ENCODE measurements at regions not wholly inside any gene's neighbourhood (a gene's known extent, or its start where the extent isn't known, plus 50 kb on each side); places are given as distances from the start of the nearest gene placed in this dataset.
"Not testable (repeated sequence)": the region's sequence is repeated elsewhere in the genome, so short reads cannot be mapped to it uniquely, and the experiment has no call there.

DNA sequence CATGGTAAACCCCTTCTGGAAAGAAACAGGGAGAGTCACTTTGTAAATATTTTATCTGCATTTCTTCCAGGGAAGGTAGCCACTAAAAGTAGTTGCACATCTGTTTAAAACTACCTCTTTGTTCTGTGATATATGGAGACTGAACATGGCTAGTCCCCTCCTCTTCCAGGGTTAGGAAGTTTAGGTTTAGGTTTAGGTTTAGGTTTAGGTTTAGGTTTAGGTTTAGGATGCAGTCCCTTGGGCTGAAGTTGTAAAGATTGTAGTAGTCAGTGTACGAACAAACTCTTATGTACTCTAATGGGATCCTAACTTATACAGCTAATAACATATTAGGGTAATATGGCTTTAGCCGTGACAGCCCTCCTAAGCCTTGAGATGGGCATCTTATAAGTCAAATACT lies 880.2 kb upstream of the TMEFF2 start:
- H3K4me1 ChIP-seq = no peaks in the 10 kb centered on the region
- peaks cover 8 to 15% (median 12%) of the 10 kb centered on the region in 11 experiments; a peak in 21 of 22 replicates for H3K9me3 ChIP-seq (replicated peaks in 1 of 11)
- H3K36me3 ChIP-seq = no peaks in the 10 kb centered on the region
- H3K27me3 ChIP-seq = no peaks in the 10 kb centered on the region
- no peak for TF ChIP-seq Cebpa-rat (IDR thresholded peaks at IDR 0.05)
- H3K4me2 ChIP-seq = no peak overlapping the region
- no peak overlapping the region for H3K4me3 ChIP-seq
- no peak overlapping the region for H3K27ac ChIP-seq
- H3K9ac ChIP-seq = no peak overlapping the region
- no peaks in the 10 kb centered on the region for H4K20me1 ChIP-seq

DNA sequence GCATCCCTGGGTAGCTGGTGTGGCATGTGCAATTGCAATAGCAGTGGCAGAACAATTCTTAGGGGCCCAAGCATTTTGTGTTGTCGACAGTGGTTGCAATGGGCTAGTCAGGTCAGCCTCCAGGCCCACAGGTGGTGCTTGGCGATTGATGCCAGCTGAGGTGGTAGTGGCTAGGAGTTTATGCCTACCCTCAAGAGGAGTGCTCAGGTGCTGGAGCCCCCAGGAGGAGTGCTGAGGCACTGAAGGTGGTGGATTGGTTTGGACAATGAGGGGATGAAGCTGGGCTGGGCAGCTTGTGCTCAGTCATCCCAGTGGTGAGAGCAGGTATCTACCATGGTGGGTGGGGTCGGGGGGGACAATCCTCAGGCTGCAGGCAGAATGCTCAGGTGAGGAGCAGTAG lies 877.9 kb upstream of the TMEFF2 start:
- TF ChIP-seq Cebpa-rat (IDR thresholded peaks at IDR 0.05) = no peak
- Histone ChIP-seq H3K27ac (no peak overlapping the region), H4K20me1 (no peaks in the 10 kb centered on the region), H3K9ac (no peak overlapping the region), H3K27me3 (no peaks in the 10 kb centered on the region), H3K4me3 (no peak overlapping the region), H3K4me1 (no peaks in the 10 kb centered on the region), H3K9me3 (replicated peaks in 1 of 11) (peaks cover 8 to 15% (median 12%) of the 10 kb centered on the region in 11 experiments; a peak in 21 of 22 replicates), H3K36me3 (no peaks in the 10 kb centered on the region), H3K4me2 (no peak overlapping the region)

DNA sequence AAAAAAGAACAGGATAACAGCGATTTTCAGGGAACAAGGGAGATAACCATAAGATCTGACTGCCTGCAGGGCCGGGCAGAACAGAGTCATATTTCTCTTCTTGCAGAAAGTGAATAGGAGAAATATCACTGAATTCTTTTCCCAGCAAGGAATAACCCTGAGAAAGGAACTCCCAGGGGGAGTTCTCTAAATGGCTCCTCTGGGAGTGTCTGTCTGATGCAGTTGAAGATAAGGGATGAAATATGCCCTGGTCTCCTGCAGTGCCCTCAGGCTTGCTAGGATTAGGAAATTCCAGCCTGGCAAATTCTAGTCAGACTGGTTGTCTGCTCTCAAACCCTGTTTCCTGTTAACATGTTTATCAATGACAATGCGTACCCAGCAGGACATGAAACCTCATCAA lies 830.8 kb upstream of the TMEFF2 start:
- H3K27me3 ChIP-seq; H3K4me2 ChIP-seq; H4K20me1 ChIP-seq; H3K27ac ChIP-seq; H3K4me1 ChIP-seq; H3K9me3 ChIP-seq (replicated peaks in 1 of 11); H3K36me3 ChIP-seq; H3K9ac ChIP-seq; H3K4me3 ChIP-seq: not testable (repeated sequence)

DNA sequence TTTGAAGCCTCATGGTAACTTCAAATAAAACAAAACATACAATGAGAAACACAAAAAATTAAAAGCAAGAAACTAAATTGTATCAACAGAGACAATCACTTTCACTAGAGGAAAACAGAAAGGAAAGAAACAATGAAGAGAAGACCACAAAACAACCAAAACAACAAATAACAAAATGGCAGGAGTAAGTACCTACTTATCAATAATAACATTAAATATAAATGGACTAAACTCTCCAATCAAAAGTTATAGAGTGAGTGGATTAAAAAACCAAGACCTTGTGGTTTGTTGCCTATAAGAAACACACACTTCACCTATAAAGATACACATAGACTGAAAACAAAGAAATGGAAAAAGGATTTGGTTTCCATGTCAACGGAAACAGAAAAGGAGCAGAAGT lies 830.1 kb upstream of the TMEFF2 start:
- no peak for TF ChIP-seq Cebpa-rat (IDR thresholded peaks at IDR 0.05)
- no peaks in the 10 kb centered on the region for H4K20me1 ChIP-seq
- H3K4me2 ChIP-seq = no peak overlapping the region
- H3K9ac ChIP-seq = no peak overlapping the region
- H3K4me1 ChIP-seq = no peaks in the 10 kb centered on the region
- H3K4me3 ChIP-seq = no peak overlapping the region
- no peak overlapping the region for H3K27ac ChIP-seq
- no peaks in the 10 kb centered on the region for H3K36me3 ChIP-seq
- H3K27me3 ChIP-seq = no peaks in the 10 kb centered on the region
- H3K9me3 ChIP-seq (replicated peaks in 1 of 11) = peaks cover 0 to 4% (median 0%) of the 10 kb centered on the region in 11 experiments; a peak in 3 of 22 replicates

DNA sequence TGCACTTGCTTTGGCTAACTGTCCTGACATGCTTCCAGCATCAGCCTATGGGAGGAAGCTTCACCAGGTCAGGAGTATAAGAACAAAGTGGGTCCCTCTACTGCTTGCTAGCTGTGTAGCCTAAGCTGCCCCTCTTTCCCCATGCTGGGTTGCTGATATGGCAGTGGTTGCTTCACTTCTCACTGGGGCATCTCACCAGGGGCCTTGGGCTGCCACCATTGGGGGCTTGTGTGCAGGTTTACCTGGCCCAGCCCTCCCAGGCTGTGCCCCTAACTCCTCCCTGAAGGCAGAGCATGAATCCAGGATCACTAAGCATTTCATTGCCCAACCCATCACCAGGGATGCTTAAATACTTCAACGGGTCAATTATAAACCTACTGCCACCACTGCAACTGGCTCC lies 817.1 kb upstream of the TMEFF2 start:
- no peak overlapping the region for H3K27ac ChIP-seq
- H3K4me3 ChIP-seq = no peak overlapping the region
- H3K9me3 ChIP-seq (replicated peaks in 1 of 11) = no peaks in the 10 kb centered on the region
- no peaks in the 10 kb centered on the region for H3K4me1 ChIP-seq
- H3K4me2 ChIP-seq = no peak overlapping the region
- no peak overlapping the region for H3K9ac ChIP-seq
- no peak for TF ChIP-seq Cebpa-rat (IDR thresholded peaks at IDR 0.05)
- H3K27me3 ChIP-seq = no peaks in the 10 kb centered on the region
- no peaks in the 10 kb centered on the region for H4K20me1 ChIP-seq
- no peaks in the 10 kb centered on the region for H3K36me3 ChIP-seq

DNA sequence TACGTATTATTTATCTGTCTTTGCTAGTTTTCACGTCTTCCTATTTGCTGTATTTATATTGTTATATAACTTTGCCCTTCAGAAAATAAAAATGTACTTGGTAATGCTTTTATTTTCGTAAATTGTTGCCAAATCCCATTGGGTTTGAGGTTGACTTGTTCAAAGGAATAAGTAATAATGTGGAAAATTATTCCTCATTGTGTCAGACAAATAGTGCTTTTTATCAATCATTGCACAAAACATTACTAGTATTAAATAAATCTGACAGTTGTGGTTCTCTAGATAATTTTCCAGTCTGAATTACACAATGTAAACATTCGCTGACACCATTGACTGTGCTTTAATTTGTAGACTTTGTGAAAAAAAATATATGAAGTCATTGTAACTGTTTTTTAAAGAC lies 798.3 kb upstream of the TMEFF2 start:
- no peak for TF ChIP-seq Cebpa-rat (IDR thresholded peaks at IDR 0.05)
- no peaks in the 10 kb centered on the region for H4K20me1 ChIP-seq
- H3K27me3 ChIP-seq = no peaks in the 10 kb centered on the region
- no peaks in the 10 kb centered on the region for H3K4me1 ChIP-seq
- H3K9me3 ChIP-seq (replicated peaks in 1 of 11) = no peaks in the 10 kb centered on the region
- no peak overlapping the region for H3K9ac ChIP-seq
- no peak overlapping the region for H3K27ac ChIP-seq
- no peak overlapping the region for H3K4me3 ChIP-seq
- H3K4me2 ChIP-seq = no peak overlapping the region
- H3K36me3 ChIP-seq = no peaks in the 10 kb centered on the region

DNA sequence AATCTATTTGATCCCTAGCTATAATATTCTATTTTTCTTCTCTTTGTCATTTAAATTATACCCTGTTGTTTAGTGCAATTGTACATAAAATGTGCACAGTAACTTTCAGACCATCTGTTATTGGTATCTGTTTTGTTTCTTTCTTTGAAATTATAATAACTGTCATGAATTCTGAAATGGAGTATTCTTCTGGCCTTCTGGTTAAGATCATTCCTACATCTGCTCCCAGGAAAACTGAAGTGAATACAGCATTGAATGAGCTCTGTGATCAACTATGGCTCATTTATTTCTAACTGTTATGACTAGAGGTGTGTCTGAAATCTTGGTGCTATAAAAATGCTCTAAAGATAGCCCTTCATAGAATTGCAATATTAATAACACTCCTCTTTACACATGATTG lies 788.4 kb upstream of the TMEFF2 start:
- no peak for TF ChIP-seq Cebpa-rat (IDR thresholded peaks at IDR 0.05)
- Histone ChIP-seq H3K4me1 (no peaks in the 10 kb centered on the region), H3K4me3 (no peak overlapping the region), H3K9me3 (replicated peaks in 1 of 11) (no peaks in the 10 kb centered on the region), H3K36me3 (no peaks in the 10 kb centered on the region), H3K27ac (no peak overlapping the region), H3K9ac (no peak overlapping the region), H3K4me2 (no peak overlapping the region), H3K27me3 (no peaks in the 10 kb centered on the region), H4K20me1 (no peaks in the 10 kb centered on the region)

DNA sequence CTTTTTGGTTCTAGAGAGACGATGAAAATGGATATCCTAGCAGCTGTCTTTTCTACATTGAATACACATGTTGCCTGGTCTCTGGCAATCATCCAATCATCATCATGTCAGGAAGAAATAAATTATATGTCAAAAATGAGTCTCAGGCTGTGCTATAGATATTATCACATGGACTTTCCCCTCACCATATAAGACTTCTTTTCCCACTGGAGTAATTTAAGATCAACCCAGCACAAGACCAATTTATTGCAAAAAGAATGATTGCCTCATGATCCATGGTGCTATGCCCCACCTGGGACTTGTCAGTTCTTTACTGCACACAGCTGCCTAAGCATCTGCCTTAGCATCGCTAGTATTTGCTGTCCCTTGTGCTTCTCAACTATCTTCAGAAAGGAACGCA lies 783.7 kb upstream of the TMEFF2 start:
- Histone ChIP-seq H3K9ac (no peak overlapping the region), H3K4me3 (no peak overlapping the region), H3K4me1 (no peaks in the 10 kb centered on the region), H3K4me2 (no peak overlapping the region), H3K36me3 (no peaks in the 10 kb centered on the region), H3K27me3 (no peaks in the 10 kb centered on the region), H3K27ac (no peak overlapping the region), H3K9me3 (replicated peaks in 1 of 11) (no peaks in the 10 kb centered on the region), H4K20me1 (no peaks in the 10 kb centered on the region)
- no peak for TF ChIP-seq Cebpa-rat (IDR thresholded peaks at IDR 0.05)

DNA sequence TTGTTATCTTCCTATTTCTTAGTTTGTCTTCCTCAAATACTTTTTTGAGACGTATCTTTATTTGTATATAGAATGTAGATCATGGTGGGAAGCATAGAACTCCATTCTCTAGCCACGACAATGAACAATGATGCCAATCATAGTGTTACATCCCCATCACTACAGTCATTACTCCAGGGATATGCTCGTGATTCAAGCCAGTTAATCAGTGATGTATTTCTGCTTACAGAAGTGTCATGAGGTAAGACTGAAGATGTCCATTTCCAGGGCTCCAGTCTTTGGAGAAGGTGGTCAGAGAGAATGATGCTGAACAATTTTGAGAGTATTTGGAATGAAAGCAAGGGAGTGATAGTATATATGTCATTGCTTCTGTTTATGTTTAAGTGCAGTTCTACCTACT lies 777.2 kb upstream of the TMEFF2 start:
- H3K27me3 ChIP-seq = no peaks in the 10 kb centered on the region
- H3K4me1 ChIP-seq = no peaks in the 10 kb centered on the region
- H3K4me3 ChIP-seq = no peak overlapping the region
- H3K27ac ChIP-seq = no peak overlapping the region
- no peak for TF ChIP-seq Cebpa-rat (IDR thresholded peaks at IDR 0.05)
- H3K9ac ChIP-seq = no peak overlapping the region
- no peaks in the 10 kb centered on the region for H3K36me3 ChIP-seq
- H4K20me1 ChIP-seq = no peaks in the 10 kb centered on the region
- no peaks in the 10 kb centered on the region for H3K9me3 ChIP-seq (replicated peaks in 1 of 11)
- no peak overlapping the region for H3K4me2 ChIP-seq

DNA sequence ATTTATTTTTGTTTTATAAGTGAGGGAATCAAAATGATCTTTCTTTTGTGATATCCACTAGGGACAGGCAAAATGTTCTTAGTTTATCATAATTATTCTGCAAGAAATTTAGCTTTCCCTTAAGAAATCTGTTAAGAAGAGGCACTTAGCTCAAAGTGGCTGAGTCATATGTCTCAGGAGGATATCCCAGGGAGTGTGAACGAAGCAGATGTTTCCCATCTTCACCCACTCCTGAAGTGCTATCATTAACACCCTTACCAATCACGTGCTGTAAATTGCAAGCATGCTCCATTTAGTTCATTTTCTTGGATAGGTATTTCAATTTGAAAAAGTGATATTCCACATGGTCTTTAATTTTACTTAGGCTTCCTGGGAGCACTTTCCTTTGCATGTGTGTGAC lies 774.3 kb upstream of the TMEFF2 start:
- Histone ChIP-seq H4K20me1 (no peaks in the 10 kb centered on the region), H3K9ac (no peak overlapping the region), H3K36me3 (no peaks in the 10 kb centered on the region), H3K4me3 (no peak overlapping the region), H3K27ac (no peak overlapping the region), H3K4me2 (no peak overlapping the region), H3K4me1 (no peaks in the 10 kb centered on the region), H3K27me3 (no peaks in the 10 kb centered on the region), H3K9me3 (replicated peaks in 1 of 11) (no peaks in the 10 kb centered on the region)
- no peak for TF ChIP-seq Cebpa-rat (IDR thresholded peaks at IDR 0.05)

DNA sequence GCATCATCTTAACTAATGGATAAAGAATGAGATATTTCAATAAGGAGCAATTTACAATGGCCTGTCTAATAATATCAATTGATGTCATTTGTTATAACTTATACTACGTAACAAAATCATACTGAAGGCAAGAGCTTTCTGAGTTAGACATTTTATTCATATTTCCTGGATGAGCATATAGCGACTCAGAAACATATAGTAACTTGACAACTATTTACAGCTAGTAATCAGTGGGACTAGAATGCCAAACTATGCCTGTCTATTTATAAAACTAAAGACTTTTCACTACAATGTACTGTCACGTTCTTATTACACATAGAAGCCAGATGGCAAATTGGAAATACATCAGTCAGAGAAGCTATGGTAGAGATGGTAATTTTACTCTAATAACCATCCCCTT lies 766.2 kb upstream of the TMEFF2 start:
- Histone ChIP-seq H3K4me2 (no peak overlapping the region), H3K4me1 (no peaks in the 10 kb centered on the region), H3K27ac (no peak overlapping the region), H3K9me3 (replicated peaks in 1 of 11) (peaks cover 0 to 8% (median 0%) of the 10 kb centered on the region in 11 experiments; a peak in 4 of 22 replicates), H3K9ac (no peak overlapping the region), H4K20me1 (no peaks in the 10 kb centered on the region), H3K4me3 (no peak overlapping the region), H3K36me3 (no peaks in the 10 kb centered on the region), H3K27me3 (no peaks in the 10 kb centered on the region)
- TF ChIP-seq Cebpa-rat (IDR thresholded peaks at IDR 0.05) = no peak

DNA sequence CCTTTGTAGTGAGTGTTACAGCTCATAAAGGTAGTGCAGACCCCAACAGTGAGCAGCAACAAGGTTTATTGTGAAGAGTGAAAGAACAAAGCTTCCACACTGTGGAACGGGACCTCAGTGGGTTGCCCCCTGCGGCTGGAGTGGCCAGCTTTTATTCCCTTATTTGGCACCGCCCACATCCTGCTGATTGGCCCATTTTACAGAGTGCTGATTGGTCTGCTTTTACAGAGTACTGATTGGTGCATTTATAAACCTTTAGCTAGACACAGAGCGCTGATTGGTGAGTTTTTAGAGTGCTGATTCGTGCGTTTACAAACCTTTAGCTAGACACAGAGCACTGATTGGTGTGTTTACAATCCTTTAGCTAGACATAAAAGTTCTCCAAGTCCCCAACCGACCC lies 763.9 kb upstream of the TMEFF2 start:
- H3K9ac ChIP-seq; H4K20me1 ChIP-seq; H3K4me2 ChIP-seq; H3K36me3 ChIP-seq; H3K27ac ChIP-seq; H3K4me1 ChIP-seq; H3K9me3 ChIP-seq (replicated peaks in 1 of 11); H3K27me3 ChIP-seq; H3K4me3 ChIP-seq: not testable (repeated sequence)
